COLO668 (cell line): ENCODE measurements at regions not wholly inside any gene's neighbourhood (a gene's known extent, or its start where the extent isn't known, plus 50 kb on each side); places are given as distances from the start of the nearest gene placed in this dataset.
"Not testable (repeated sequence)": the region's sequence is repeated elsewhere in the genome, so short reads cannot be mapped to it uniquely, and the experiment has no call there.

Experiments used
- DNase-seq: peaks from one replicate; lab custom pipeline; 2025; ENCODE audit not compliant: unreplicated experiment; lab: John Stamatoyannopoulos, UW

DNA sequence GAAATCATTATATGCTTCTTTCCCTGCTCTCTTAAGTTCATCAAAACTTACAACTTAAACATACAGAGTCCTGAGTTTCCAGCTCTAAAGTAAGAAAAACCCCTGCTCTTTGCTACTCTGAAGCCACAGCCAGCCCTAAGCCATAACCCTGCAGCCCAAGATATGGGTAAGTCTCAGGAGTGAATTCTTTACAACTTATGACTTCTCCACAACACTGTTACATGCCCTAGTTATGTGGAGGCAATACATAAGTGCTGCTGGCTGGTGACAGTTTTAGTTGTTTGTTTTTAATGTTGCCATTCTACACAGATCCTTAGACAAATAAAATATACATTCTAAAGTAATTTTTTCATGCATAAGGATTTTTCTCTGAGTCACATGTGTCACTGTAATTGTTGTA is 100.2 kb downstream of the FBXO8 start:
- no peak for DNase-seq

DNA sequence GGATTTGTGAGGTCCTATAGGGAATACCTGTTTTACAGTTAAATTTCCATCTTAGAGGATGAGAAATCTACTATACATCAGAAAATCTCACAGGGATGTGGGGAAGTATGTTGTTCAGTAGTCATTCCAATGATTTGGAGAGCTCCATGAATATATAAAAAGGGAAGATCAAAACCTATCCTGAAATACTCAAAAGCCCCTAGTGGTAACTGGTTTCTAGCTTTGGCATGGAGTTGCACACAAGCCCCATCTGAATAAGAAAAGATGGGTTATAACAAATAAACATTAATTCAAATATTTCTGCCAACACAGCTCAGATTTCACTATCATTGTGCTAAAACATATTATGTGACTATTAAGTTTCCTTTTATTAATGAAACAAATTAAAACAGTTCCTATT is 101.6 kb downstream of the FBXO8 start:
- no peak for DNase-seq

DNA sequence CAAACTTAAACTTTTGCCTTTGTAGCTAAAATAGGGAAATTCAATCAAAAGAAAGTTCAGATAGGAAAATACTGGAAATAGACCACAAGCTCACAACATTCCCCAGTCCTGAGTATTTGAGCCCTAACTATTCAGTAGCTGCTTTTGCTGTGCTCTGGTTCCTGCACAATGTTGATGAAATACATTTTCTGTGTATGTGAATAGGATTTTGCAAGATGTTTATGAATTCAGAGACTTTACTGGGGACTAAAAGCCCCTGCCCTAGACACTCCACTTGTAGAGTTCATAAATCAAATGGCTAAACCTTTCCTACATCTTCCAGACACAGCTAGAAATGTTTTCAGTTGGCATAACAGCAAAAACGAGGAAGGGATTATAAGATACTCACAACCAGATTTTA is 105.9 kb downstream of the FBXO8 start:
- no peak for DNase-seq

DNA sequence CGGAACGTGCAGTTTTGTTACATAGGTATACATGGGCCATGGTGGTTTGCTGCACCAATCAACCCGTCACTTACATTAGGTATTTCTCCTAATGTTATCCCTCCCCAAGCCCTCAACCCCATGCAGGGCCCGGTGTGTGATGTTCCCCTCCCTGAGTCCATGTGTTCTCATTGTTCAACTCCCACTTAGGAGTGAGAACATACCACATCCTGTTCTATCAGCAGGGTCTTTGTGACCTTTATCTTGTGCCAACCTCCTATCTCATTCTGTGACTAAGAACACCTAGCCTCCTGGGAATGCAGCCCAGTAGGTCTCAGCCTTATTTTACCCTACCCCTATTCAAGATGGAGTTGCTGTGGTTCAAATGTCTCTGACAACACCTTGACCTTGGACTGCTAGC is 107.6 kb downstream of the FBXO8 start:
- DNase-seq, result not testable (repeated sequence)

DNA sequence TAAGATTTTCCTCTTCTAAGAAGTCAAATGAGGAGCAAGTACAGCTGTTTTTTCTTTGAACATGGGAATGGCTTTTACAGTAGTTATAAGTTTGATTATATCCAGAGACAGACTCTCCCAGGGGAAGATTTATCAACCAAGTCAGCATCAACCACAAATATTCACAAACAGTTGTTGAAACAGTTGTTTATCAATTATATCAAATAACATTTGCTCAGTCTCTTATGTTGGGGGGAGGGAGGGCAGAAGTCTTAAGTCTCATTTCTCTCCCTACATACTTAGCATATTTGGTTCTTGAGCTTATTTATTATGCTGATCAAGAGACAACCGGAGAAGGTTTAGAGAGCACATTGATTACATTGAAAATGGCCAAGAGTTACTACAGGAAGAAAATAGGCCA is 110.1 kb downstream of the FBXO8 start:
- no peak for DNase-seq

DNA sequence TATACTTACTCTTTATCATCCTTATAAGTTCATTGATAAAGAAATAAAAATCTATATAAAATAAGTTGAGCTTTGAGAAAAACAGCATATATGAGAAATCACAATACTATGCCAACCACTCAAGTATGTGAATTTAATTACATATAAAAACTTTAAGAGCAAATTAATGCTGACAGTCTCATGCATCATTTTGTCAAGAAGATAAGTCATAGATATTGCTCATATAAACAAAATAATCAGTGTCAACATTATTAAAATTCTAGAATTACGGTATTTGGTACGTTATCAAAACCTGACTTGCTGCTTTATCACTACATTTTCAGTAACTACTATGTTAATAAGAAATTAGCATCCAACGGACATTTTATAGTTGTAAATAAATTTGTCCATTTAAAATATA is 111.2 kb downstream of the FBXO8 start:
- no peak for DNase-seq

DNA sequence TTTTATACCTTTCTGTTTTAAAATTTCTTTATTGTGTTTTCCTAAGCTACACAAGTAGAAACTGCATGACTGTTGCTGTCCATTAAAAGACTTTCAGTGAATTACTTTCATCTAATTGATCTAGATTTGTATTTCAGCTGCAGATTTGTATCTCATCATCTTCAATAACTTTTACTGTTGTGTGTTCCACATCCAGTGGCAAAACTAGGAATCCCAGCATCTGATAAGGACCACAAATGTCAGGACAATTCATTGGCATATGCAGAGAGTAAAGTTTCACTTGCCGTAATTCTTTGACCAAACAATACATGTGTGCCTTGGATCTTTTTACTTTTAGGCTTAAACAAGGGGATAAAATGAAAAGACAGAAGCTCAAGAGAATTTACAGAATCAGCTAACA is 112.6 kb downstream of the FBXO8 start:
- DNase-seq, result no peak

DNA sequence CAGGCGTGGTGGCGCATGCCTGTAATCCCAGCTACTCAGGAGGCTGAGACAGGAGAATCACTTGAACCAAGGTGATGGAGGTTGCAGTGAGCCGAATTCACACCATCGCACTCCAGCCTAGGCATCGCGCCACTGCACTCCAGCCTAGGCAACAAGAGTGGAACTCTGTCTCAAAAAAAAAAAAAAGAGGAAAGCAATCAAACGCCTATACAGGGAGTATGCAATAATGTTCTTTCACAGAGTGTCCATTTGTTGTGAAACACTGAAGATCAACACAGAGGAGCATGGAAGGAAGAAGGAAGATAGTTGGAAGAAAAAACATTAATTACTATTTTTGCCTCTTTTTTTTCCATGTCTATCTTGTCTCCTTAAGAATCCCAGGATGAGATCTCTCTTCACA is 113.4 kb downstream of the FBXO8 start:
- no peak for DNase-seq

DNA sequence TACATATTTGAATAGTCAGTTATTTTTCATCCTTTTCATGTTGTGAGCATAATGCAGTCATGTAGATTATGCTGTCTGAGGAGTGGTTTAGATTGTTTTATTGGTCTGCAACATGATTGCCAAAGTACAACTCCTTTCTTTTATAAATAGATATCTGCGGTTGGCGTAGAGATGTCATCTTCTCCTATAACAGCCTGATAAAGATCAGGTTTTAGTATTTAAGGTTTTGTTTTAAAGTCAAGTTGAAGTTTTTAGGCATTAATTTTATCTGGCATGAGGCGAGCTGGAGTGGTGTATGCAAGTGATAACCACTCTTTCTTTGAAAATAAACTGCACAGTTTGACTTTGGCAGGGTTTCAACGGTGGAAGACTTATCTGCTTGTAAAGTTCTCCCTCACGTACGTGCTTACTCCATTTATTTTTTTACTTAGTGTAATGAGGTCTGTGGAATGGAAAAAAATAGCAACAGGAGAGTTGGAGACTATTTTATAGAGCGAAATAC is 126.3 kb downstream of the FBXO8 start:
- DNase-seq, result no peak

DNA sequence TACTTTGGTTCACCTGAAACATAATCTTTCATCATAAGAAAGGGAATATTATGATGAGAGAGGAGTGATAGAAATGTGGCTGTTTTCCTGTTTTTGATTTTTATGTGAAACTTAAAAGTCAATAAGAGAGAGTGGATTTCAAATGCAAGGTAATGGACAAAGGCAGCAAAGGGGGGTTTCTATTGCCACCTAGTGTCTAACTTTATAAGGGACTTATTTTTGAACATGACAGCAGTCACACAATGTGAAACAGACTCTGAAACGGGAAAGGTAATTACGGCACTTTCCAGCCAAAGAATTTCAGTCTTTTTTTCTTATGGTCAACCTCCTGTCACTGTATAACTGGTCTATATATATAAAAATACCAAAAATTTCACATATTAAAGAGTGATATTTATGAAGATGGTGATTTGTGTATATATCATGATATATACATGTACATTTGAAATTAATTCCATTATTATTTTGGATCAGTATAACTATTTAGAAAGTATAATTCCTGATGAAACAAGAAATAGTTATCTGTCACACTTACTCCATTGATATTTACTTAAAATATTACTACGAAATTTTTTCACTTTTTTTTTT is 127.1 kb downstream of the FBXO8 start:
- no peak for DNase-seq

DNA sequence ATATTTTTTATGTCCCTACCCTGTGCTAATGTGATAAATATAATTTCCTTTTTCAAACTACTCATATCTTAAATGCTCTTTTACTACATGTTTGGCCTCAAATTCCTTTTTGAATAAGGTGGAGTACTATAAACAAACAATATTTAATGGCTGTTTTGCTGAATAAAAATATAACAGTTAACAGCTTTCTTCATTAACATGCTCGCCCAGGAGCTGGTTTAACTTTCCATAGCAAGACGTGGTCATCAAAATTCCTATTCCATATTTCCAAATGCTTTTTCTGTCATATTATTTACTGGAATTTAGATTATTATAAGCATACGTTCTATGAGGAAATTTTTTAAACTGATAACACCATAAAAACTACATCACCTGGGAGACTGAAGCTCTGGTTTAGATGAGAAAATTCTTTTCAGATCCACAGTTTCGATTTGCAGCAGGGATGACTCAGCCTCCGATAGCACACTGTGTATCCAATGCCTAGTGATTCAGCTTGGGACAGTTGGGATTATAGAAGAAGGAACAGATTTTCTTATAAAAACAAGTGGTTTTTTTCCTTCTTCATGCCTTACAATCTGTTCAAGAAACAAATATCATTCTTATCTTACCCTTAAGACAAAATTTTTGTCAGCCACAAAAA is 129.1 kb downstream of the FBXO8 start:
- no peak for DNase-seq

DNA sequence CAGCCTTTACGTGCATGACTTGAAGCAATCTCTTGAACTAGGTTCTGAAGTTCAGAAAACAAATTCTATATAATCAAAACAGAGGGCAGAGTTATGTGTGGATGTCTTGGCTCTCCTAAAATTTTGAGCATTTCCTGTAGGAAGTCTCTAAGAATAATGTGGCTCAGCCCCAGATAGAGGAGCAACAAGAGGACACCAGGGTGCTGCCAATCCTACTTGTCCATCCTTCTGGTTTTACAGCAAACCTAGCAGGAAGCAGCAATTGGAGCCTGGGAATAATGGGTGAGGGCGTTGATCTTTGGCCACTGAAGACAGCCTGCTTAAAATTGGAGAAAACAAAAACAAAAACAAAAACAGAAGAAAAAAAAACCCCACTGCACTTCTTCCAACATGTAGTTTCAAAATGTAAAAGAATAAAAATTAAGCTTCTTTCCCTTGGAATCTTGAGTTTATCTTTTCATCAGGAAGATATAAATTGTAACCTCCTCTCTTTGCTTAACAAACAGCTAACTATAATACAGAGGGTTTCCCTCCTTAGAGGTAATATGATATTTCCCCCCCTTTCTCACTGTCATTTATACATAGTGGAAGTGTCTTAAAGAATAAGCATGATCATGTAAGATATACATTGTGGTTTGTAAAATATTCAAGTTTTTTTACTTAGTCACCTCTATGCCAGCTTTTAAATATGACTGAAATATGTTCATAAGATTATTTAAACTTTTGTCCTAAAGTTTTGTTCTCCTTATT is 130.6 kb downstream of the FBXO8 start:
- no peak for DNase-seq

DNA sequence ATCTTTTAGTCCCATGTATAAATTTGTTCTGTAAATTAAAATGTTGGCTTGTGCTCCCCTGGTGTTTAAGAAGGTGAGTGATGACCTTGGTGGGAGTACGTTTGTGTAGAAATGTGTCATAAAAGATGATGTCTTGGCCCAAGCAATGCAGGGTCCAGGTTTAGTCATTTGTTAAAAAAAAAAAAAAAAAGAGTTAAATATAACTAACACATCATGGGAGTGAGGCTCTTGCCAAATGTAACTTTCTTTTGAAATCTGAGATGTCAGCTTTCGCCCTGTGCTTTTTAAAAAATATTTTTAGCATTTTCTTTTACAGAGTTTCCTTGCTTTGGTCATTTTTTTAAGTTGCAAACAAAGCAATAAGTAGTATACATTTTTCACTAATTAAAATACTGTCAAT is 135.6 kb downstream of the FBXO8 start:
- DNase-seq, result no peak

DNA sequence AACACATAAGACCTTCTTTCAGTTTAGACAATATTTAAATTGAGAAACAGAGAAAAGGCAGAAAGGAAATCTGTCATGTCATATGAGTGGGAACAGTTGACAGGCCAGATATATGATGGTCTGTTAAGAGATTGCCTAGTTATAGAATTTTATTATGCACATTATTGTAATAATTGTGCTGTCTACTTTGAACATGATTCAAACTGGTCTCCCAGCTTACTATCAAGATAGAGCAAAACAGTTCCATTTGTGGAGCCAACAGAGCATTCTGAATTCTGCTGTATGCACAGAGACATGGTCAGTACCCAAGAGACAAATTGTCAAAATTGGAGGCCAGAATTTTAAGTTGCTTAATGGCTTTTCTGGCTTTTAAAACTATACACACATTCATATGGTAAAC is 139.4 kb downstream of the FBXO8 start:
- no peak for DNase-seq

DNA sequence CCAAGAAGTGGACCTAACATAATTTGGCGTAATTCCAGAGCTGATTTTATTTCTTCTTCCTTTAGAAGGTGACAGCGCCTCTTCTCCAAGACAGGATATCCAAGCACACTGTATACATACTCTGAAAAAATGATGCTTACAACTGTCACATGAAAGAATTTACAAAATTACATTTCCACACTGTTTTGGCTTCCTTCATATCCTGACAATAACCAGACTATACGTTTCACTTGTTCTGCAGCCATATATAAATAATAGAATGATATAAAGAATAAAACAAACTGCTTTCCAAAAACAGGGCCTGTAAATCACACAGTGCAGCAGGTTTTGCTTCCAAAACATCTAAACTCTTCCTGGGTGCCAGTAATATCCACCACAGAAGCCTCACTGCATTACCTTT is 141.6 kb downstream of the FBXO8 start:
- DNase-seq, result no peak

DNA sequence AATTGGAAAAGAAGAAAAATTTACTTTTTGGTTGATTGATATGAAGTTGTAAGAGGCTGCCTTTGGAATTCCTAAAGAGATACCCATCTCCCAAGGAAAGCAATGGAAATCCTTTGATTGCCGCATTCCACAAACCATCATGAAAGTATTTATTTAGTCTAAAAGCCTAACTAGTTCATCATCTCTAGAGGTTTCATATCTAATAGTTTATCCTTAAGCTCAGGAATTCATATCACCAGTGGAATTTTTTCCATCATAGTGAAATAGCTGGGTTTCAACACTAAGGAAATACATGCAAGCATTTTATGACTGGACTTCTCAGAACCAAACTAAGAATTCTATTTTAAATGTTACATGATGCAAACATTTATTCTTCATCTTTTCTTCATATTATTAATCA is 144.9 kb downstream of the FBXO8 start:
- DNase-seq, result no peak

DNA sequence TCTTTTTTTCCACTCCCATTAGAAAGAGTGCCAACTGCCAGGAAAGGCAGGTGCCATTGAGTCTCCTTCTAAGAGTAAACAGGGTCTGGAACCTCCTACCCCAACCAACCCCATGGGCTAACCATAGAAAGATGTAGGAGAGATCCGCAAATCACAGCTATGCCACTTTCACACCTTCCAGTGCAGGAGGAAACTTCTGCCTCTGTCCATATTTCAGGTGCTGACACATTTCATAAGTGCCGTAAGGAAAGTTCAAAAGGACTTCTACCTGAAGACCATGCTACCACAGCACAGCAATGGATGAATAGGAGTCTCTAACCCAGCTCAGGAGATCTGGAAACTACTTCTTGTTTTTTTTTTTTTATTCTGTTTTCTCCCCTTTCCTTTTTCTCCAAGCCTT is 145.8 kb downstream of the FBXO8 start:
- DNase-seq, result no peak

DNA sequence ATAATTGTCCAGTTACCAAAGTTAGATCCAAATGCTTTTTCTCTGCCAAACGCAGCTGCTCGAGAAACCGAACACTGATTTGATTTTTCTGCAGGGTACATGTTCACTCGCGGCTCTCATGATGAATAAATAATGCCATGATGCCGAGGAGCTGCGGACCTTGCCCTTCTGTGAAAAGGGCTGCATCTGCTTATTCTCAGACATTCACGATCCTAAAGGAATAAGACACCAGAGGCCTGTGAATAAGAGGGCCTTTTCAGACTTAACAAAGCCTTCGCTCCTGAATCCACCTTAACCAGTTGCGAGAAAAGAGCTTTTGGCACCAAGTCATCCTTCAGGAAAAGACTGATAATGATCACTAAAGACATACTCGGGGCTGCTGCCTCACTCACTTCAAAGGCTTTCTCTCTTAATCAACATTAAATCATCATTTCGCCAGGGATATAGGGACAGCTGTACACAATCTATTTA is 147.5 kb downstream of the FBXO8 start:
- DNase-seq, result no peak

DNA sequence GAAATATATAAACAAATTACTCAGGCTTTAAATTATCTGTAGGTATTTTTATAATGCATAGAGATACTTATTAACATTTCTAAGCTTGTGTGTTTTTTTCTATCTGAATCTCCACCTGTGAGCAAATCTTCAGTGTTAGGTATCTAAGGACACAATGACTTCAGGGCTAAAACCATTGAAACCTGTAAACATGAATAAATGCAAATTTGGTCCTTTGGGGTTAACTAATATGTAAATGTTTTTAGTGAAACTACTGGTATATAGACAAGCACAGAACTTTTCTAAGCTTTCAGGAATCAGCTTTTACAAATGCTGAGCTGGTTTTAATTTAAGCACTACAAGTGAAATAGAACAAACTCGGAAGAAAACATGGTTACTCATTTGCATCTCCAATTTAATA is 147.9 kb downstream of the FBXO8 start:
- no peak for DNase-seq

DNA sequence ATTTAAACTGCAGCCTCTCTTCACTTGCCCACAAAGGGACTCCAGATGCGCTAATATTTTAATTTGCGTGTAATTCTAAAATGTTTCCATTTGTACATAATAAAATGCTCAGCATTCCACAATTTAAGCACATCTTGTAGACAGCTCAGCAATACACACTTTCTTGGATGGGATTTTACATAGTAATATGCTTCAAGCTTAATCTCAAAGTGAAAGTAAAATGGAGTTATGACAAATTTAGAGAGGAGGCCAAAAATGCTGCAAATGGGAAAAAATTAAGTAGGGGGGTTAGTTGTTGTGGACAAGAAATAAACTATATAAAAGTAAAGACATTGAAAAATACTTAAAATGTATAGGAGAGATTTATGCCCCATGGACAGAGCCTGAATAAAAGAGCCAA is 149.1 kb downstream of the FBXO8 start:
- DNase-seq, result no peak

DNA sequence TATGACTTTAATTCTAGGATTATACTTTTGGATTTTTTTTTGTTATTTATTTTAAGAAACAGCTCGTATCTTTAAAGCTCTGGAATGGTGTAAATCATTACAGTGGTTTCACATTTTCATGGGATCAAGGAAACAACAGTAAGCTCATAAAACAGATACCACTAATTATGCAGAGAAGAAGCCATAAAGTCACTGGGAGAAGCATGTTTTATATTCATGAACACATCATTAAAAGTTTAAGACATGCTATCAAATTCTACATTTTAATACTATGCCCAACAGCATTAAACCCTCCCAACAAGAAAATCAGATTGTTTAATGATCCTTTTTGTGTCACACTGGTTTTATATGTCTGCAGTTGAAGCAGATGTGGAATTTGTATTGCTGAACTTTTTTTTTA is 149.9 kb downstream of the FBXO8 start:
- DNase-seq, result no peak

DNA sequence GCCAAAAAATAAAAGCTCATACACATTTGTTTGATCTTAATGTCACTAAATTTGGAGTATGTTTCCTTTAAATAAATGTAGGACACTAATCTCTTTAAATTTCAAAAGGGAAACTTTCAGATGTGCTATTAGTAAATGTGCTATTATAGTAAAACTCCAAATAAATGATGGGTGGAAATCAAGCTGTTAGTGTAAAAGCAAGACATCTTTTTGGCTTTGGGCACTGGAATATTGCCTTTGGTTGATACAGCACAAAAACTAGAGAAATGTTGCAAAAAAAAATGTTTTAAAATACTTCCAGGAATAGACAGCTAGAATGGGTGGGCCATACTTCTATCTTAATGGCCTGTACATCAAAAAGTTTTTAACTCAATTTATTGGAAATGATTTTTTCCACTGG is 151.6 kb downstream of the FBXO8 start:
- no peak for DNase-seq
